ENCODE measurements at regions not wholly inside any gene's neighbourhood (a gene's known extent, or its start where the extent isn't known, plus 50 kb on each side); places are given as distances from the start of the nearest gene placed in this dataset.

- intact Hi-C loops (cut with micrococcal nuclease): no loop called here
- Mint-ChIP-seq H3K36me3 (no peaks in the 10 kb centered on the region), H3K27ac (no peak overlapping the region), H3K9me3 (peaks cover 0 to 2% (median 0%) of the 10 kb centered on the region in 7 donors), H3K4me1 (no peaks in the 10 kb centered on the region), H3K27me3 (ENCODE audit: low read depth in 3 of 3) (peaks cover 0 to 1% (median 1%) of the 10 kb centered on the region in 3 donors), H3K4me3 (no peak overlapping the region)
- H3K9ac ChIP-seq (ENCODE audit: insufficient read depth, low read length, poor library complexity, severe bottlenecking): no peak overlapping the region
- no peak for DNase-seq
- H3K4me3 ChIP-seq (replicated peaks in 1 of 3; ENCODE audit: low read depth in 2 of 3, low read length in 3 of 3): no peak overlapping the region
- no peaks in the 10 kb centered on the region for H3K27me3 ChIP-seq (ENCODE audit: control insufficient read depth in 2 of 2, insufficient read depth in 2 of 2, low read length in 2 of 2)
- no CpG with 5 or more reads among the region's 1 CpG for WGBS (ENCODE audit: insufficient coverage)
- H3K4me1 ChIP-seq (ENCODE audit: control insufficient read depth in 1 of 2, insufficient read depth in 2 of 2, low read length in 2 of 2): no peaks in the 10 kb centered on the region
- H3K9me3 ChIP-seq (replicated peaks in 1 of 2; ENCODE audit: control insufficient read depth in 1 of 2, insufficient read depth in 1 of 2, low read length in 2 of 2): no peaks in the 10 kb centered on the region
- no peaks in the 10 kb centered on the region for H4K20me1 ChIP-seq (ENCODE audit: insufficient read depth, low read length)
- no peak overlapping the region for H3K27ac ChIP-seq (ENCODE audit: low read depth in 1 of 2, low read length in 2 of 2)
- H3K36me3 ChIP-seq (replicated peaks in 1 of 2; ENCODE audit: control insufficient read depth in 1 of 2, insufficient read depth in 2 of 2, low read length in 2 of 2): no peaks in the 10 kb centered on the region
- no peak for TF ChIP-seq CTCF (IDR thresholded peaks at IDR 0.05)
- H2AFZ ChIP-seq (ENCODE audit: insufficient read depth, low read depth, low read length, poor library complexity, severe bottlenecking): no peak overlapping the region
- H3K79me2 ChIP-seq (ENCODE audit: insufficient read depth, low read length): no peaks in the 10 kb centered on the region
- no peak overlapping the region for H3K4me2 ChIP-seq (replicated peaks; ENCODE audit: extremely low read depth, low read length, poor library complexity, severe bottlenecking)
Observed at GRCh38 chr13:36553491-36553890, 120.3 kb upstream of the SERTM1 start.

- no CpG with 5 or more reads among the region's 5 CpGs for WGBS (ENCODE audit: insufficient coverage)
Observed at GRCh38 chr13:36555151-36555986, 118.5 kb upstream of the SERTM1 start.

More at GRCh38 chr13:36555151-36555986, 118.5 kb upstream of the SERTM1 start:
- H2AFZ ChIP-seq (ENCODE audit: insufficient read depth, low read depth, low read length, poor library complexity, severe bottlenecking): no peak overlapping the region
- no peak overlapping the region for H3K4me3 Mint-ChIP-seq
- H3K4me2 ChIP-seq (replicated peaks; ENCODE audit: extremely low read depth, low read length, poor library complexity, severe bottlenecking): no peak overlapping the region
- no peaks in the 10 kb centered on the region for H3K79me2 ChIP-seq (ENCODE audit: insufficient read depth, low read length)
- peak overlapping the region in 1 of 7 donors; percentile 4 for H3K27ac Mint-ChIP-seq
- H3K9me3 Mint-ChIP-seq: peaks cover 0 to 3% (median 0%) of the 10 kb centered on the region in 7 donors
- H3K4me3 ChIP-seq (replicated peaks in 1 of 3; ENCODE audit: low read depth in 2 of 3, low read length in 3 of 3): no peak overlapping the region
- H4K20me1 ChIP-seq (ENCODE audit: insufficient read depth, low read length): no peaks in the 10 kb centered on the region
- no peaks in the 10 kb centered on the region for H3K4me1 Mint-ChIP-seq
- peaks cover 0 to 1% (median 1%) of the 10 kb centered on the region in 3 donors for H3K27me3 Mint-ChIP-seq (ENCODE audit: low read depth in 3 of 3)
- DNase-seq: no peak
- no peak overlapping the region for H3K9ac ChIP-seq (ENCODE audit: insufficient read depth, low read length, poor library complexity, severe bottlenecking)
- H3K36me3 Mint-ChIP-seq: no peaks in the 10 kb centered on the region
- no peaks in the 10 kb centered on the region for H3K9me3 ChIP-seq (replicated peaks in 1 of 2; ENCODE audit: control insufficient read depth in 1 of 2, insufficient read depth in 1 of 2, low read length in 2 of 2)
- TF ChIP-seq CTCF (IDR thresholded peaks at IDR 0.05): no peak
- intact Hi-C loops (cut with micrococcal nuclease): no loop called here
- no peaks in the 10 kb centered on the region for H3K4me1 ChIP-seq (ENCODE audit: control insufficient read depth in 1 of 2, insufficient read depth in 2 of 2, low read length in 2 of 2)
- H3K27ac ChIP-seq (ENCODE audit: low read depth in 1 of 2, low read length in 2 of 2): no peak overlapping the region
- H3K36me3 ChIP-seq (replicated peaks in 1 of 2; ENCODE audit: control insufficient read depth in 1 of 2, insufficient read depth in 2 of 2, low read length in 2 of 2): no peaks in the 10 kb centered on the region
- no peaks in the 10 kb centered on the region for H3K27me3 ChIP-seq (ENCODE audit: control insufficient read depth in 2 of 2, insufficient read depth in 2 of 2, low read length in 2 of 2)
